Left forelimb (tissue), 1 donor: ENCODE measurements at regions not wholly inside any gene's neighbourhood (a gene's known extent, or its start where the extent isn't known, plus 50 kb on each side); places are given as distances from the start of the nearest gene placed in this dataset.
"Not testable (repeated sequence)": the region's sequence is repeated elsewhere in the genome, so short reads cannot be mapped to it uniquely, and the experiment has no call there.

Source experiments
- DNase-seq: peaks from one replicate; pipeline ENCODE4 v3.0.0-alpha.2; 2018; ENCODE audit warnings: low spot score

DNA sequence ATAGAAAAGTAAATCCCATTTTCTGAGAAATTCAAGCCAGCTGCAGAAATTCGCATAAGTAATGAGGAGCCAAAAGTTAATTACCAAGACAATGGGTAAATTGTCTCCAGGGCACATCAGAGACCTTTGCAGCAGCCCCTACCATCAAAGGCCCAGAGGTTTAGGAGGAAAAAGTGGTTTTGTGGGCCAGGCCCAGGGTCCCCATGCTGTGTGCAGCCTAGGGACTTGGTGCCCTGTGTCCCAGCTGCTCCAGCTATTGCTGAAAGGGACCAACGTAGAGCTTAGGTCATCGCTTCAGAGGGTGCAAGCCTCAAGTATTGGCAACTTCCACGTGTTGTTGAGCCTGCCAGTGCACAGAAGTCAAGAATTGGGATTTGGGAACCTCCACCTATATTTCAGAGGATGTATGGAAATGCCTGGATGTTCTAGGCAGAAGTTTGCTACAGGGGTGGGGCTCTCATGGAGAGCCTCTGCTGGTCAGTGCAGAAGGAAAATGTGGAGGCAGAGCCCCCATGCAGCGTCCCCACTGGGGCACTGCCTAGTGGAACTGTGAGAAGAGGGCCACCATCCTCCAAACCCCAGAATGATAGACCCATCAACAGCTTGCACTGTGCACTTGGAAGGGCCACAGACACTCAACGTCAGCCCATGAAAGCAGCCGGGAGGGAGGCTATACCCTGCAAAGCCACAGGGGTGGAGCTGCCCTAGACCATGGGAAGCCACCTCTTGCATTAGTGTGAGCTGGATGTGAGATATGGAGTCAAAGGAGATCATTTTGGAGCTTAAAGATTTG lies 731.3 kb upstream of the GRAMD2B start:
- not testable (repeated sequence) for DNase-seq

GRCh38 chr5:125695996-125696655 lies 727.1 kb upstream of the GRAMD2B start:
- DNase-seq: no peak

GRCh38 chr5:125696762-125697161 lies 726.4 kb upstream of the GRAMD2B start:
- DNase-seq: no peak

GRCh38 chr5:125698420-125698819 lies 724.8 kb upstream of the GRAMD2B start:
- no peak for DNase-seq

- no peak for DNase-seq
Measured at GRCh38 chr5:125699860-125700259, 723.3 kb upstream of the GRAMD2B start.

DNA sequence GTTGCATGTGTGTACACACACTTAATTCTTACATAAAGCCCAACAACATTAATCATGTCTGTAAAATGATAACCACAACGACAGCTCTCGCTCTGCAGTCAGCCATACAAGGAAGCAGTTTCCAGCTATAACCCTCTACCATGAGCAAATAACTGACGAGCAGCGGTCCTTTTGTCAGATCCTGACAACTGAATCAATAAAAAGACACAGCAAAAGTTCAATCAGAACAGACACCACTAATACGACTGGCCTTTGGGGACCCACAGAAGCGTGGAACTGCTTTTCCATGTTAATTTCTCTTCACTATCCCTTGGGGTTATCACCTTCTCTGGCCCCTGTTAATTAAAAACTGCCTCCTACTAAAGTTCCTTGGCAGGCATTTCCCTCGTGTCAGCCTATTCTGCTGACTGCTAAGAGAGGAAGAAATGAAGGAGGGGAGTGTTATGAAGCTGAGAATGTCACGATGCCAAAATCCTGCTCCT lies 722.8 kb upstream of the GRAMD2B start:
- DNase-seq: no peak

GRCh38 chr5:125703616-125704015 lies 719.6 kb upstream of the GRAMD2B start:
- no peak for DNase-seq

DNA sequence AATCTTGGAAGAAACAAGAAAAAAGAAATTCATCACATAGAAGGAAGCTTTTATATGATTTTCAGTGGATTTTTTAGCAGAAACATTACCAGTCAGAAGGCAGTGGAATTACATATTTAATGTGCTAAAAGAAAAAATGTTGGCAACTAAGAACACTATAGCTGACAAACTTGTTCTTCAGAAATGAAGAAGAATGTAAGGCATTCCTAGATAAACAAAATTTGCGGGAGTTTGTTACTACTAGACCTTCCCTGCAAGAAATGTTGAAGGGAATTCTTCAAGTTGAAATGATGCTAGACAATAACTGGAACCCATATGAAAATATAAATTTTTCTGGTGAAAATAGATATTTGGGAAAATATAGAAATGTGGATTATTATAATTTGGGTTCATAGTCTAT lies 718.3 kb upstream of the GRAMD2B start:
- DNase-seq: no peak

- DNase-seq: no peak
Measured at GRCh38 chr5:125708583-125708982, 714.6 kb upstream of the GRAMD2B start.

DNA sequence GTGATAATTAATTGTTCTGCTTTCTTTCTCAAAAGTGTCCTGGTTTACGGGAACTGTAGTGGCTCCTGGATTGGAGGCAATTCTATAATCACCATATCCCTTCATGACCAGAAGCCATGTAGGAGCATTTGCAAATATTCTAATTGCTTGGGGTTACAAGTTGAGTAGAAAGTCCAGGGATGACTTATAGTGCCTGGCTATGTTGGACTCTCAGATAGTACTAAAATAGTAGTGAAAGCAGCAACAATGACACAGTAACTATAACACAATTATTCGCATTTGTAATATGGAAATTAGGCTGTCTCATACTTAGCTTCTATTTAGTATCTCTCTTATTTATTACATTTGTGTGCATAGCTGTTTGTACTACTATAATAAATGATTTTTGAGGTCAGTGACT lies 712.5 kb upstream of the GRAMD2B start:
- no peak for DNase-seq

DNA sequence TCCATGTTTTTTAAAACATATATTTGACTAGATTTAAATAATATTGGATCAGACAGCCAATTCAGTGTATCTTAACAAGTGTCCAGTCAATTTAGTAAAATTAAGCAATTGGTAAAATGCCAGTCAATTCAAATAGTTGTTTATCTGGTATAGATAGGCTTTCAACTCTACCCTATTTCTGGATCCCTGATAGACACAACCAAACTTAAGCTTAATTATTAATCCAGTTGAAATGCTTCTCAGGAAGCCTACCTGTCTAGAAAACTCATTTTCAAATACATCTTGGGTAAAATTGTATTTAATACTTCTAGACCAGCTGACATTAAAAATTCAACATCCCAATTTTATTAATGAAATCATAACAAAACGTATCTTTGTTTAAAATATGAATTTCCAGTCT lies 710.8 kb upstream of the GRAMD2B start:
- no peak for DNase-seq

GRCh38 chr5:125713109-125713805 lies 710.0 kb upstream of the GRAMD2B start:
- DNase-seq: no peak

GRCh38 chr5:125715216-125715615 lies 708.0 kb upstream of the GRAMD2B start:
- DNase-seq: no peak

- no peak for DNase-seq
Measured at GRCh38 chr5:125717209-125717608, 706.0 kb upstream of the GRAMD2B start.

DNA sequence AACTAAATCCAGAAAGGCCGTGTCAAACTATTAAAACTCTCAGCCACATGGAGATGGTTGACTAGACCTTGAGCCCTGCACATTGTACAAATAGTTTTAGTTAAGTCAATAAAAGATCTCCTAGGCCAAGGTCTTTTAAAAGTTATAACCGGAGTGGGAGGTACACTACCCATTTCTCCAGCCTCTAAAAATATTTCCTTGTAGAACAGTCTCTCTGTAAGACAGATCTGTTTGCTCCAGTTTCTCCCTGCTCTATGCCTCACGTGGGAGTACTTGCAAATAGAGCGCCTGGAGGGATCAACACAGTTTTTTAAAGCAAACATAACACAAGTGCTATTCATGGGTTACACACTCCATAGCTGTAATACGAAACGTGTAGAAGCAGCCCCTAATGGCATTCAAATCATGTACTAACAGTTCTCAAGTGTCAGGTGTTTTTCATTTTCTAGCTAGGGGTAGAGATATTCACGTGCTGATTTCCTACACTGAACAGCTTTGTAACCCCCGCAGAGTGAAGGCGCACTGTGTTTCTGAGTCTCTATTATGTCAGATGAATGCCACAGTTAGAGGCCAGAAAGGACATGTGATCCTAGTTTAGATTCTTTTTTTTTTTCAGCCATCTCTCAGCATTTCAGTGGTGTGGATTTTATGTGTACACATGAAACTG lies 703.4 kb upstream of the GRAMD2B start:
- DNase-seq: no peak

- DNase-seq: no peak
Measured at GRCh38 chr5:125720348-125720685, 702.9 kb upstream of the GRAMD2B start.

- DNase-seq: no peak
Measured at GRCh38 chr5:125720721-125721120, 702.5 kb upstream of the GRAMD2B start.

DNA sequence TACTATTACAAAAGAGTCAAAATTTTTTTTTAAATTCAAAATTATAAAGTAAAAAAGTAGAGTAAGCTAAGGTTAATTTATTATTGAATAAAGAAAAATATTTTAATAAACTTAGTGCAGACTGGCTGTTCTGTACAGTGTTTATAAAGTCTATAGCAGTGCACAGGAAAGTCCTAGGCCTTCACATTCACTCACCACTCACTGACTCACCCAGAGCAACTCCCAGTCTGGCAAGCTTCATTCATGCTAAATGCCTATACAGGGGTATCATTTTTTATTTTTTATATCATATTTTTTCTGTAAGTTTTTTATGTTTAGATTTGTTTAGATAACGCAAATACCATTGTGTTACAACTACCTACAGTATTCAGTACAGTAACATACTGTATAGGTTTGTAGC lies 700.7 kb upstream of the GRAMD2B start:
- DNase-seq: no peak

GRCh38 chr5:125725691-125726090 lies 697.5 kb upstream of the GRAMD2B start:
- no peak for DNase-seq

GRCh38 chr5:125743939-125744338 lies 679.3 kb upstream of the GRAMD2B start:
- DNase-seq: no peak

DNA sequence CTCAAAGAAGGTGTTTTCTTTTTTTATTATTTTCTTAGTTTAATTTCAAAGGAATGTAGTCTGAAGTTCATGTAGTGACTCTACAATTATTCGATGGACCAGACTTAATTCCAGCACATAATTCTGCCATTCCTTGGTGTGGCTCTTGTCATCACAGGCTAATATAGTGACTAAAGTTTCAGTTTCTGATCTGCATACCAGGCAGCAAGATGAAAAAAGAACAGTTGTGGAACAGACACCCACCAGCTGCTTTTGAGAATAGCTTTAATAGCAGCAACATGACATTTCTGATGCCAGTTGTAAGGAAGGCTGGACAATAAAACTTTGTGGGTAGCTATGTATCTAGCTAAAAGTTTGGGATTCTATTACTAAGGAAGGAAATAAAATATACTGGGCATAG lies 676.3 kb upstream of the GRAMD2B start:
- no peak for DNase-seq

GRCh38 chr5:125750147-125750860 lies 672.9 kb upstream of the GRAMD2B start:
- no peak for DNase-seq
